Left ventricle myocardium superior (tissue), 1 donor: ENCODE measurements at regions not wholly inside any gene's neighbourhood (a gene's known extent, or its start where the extent isn't known, plus 50 kb on each side); places are given as distances from the start of the nearest gene placed in this dataset.

Source experiments
- ATAC-seq: fragments of 200-7000 bp; cut with Tn5 transposase; one replicate; pipeline ENCODE4 v1.9.1; 2020; ENCODE audit warnings: mild to moderate bottlenecking, moderate library complexity
- DNase-seq: peaks from one replicate; pipeline ENCODE4 v3.0.0-alpha.2; 2020
- intact Hi-C: fragments of 100-400 bp; cut with micrococcal nuclease; formaldehyde crosslinking; loops from one replicate; pipeline ENCODE4 v1.11.0; 2022
- donor health status: DM: no; HTN: yes; CAD: no; lungs with severe emphysema.

DNA sequence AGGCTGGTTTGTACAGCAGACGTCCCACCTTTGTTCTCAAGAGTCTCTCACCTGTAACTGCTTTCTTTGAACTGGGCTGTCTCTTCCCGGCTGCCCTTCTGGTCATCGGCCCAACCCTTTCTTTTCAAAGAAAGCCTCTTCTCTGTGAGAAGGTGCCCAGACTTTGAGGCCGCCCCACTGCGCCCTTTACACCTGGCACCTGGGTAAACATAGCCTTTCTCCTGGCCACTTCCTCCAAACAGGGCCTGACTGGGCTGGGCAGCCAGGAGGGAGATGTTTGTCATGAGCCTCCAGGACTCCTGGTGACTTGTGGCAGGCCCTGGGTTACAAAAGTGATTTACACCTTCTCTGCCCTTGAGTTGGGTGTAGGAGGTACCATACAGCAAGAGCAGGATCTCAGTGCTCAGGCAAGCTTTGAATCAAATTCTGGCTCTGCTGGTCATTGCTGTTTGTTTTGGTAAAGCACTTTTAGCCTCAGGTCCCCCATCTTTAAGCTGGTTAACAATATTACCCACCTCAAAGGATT lies 127.2 kb upstream of the CXCL14 start:
- intact Hi-C loops = no loop called here

GRCh38 chr5:135705141-135705631 lies 126.4 kb upstream of the CXCL14 start:
- DNase-seq = no peak
- intact Hi-C loops = no loop called here
- no peak for ATAC-seq

More for the DNA sequence above, 127.2 kb upstream of the CXCL14 start:
- DNase-seq (no peak), ATAC-seq (no peak)

DNA sequence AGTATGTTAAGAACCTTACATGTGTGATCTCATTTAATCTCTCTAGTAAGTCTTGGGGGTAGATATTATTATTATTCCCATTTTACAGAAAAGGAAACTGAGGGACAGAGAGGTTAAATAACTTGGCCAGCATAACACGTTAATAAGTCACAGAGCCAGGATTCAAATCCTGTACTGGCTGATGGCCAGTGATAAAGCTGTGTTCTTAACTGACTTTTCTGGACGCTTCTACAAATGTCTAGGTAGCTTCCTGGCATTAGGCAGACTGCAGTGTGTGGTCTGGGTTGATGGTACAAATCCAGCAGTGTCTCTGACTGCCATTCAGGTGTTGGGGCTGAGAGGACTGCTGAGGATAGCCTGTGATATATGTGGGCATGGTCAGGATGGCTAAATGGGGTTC lies 125.8 kb upstream of the CXCL14 start:
- DNase-seq = no peak
- no peak for ATAC-seq
- intact Hi-C loops = no loop called here

DNA sequence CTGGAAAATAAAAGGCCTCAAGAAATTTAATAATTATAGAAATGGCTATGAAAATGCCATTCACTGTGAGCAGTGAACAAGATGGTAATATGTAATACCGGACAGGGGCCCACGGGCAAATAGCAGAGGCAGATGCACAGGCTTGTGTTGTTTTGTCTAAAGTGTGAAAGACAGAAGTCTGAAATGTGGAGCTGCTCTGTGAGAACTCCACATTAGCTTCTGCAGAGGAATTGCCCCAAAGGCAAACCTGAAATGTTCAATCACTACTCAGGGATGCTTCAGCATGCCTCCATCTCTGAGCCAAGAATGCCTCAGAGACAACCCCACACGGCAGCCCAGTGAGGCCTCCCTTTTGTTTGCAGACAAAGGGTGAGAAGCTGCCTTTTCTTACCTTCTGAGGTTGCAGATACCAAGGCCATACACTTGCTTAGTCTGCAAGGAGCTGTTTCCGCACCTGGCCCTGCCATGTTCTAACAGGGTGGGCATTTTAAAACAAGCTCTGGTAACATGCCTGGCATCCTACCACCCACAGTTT lies 124.3 kb upstream of the CXCL14 start:
- no peak for DNase-seq
- intact Hi-C loops = no loop called here
- no peak for ATAC-seq

DNA sequence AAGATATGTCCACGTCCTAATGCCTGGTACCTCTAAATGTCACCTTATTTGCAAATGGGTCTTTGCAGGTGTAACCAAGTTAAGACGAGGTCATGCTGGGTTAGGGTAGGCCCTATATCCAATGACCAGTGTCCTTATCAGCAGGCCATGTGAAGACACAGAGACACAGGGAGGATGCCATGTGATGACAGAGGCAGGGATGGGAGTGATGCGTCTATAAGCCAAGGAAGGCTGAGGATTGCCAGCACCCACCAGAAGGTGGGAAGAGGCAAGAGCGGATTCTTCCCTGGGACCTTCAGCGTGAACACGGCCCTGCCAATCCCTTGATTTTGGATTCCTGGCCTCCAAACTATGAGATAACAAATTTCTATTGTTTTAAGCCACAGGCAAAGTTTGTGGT lies 123.4 kb upstream of the CXCL14 start:
- intact Hi-C loops = no loop called here
- DNase-seq (no peak), ATAC-seq (no peak)

DNA sequence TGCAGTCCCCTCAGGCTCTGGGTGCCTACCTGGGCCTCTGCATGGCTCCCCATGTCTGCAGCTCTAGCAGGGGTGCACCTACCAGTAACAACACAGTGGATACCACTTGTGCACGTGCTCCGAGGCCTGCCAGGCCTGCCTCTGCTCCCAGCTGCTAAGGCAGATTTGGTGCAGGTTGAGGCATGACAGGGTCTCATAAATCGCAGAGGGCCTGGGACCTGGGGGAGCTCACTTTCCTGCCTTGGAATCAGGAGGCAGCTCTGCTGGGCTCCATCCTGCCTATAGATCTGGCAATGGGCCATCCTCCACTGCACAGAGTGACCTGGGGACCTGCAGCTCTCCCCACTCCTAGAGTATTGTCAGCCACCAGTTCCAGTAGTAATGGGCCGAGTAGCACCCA lies 121.9 kb upstream of the CXCL14 start:
- ATAC-seq (no peak), DNase-seq (no peak)
- intact Hi-C loops = no loop called here

DNA sequence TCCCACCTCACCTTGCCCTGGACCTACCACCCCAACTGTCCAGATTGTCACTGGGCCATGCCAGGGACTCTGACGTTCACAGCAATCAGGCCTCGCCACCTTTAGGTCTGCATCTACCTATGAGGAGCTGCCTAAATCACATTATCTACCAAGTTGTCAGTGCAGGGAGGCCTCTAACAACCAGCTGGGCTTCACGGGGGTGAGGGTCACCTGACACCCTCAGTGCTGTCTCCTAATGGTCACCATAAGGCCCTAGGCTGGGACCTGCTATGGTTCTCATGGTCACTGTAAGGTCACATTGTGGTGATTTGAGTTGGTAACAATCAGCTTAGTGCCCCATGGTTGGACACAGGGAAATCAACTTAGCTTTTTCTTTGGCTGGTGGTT lies 119.2 kb upstream of the CXCL14 start:
- ATAC-seq (no peak), DNase-seq (no peak)
- intact Hi-C loops = no loop called here

DNA sequence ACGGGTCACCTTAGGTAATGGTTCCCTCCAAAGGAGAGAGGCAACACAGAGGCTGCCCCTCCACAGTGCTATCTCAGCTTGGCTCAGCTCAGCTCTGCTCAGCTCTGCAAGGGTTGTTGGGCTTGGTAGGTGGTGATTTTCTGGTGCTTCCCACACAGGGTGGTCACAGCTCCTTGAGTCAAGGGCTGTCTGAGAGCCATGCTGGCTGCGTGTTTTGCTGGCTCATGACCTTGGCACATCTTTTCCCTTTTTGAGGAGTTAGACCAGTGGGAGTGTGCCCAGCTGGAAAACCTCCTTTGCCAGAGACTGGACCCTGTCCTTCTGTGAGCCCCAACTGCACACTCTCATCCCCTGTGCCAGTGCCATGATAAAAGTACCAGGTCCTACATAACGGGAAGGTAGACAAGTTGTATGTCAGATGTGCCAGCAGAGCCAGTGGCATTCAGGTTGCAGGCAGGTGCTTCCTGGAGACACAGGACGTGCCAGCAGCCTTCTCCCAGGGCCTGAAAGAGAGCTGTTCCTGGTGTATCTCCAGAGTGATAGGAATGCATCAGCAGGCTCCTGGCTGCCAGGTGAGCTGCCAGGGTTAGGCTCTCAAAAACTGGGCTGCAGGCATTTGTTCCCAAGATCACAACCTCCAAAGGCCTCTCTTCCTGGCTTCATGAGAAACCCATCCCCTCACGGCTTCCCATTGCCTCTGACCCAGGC lies 118.6 kb upstream of the CXCL14 start:
- intact Hi-C loops = no loop called here
- DNase-seq (no peak), ATAC-seq (no peak)

DNA sequence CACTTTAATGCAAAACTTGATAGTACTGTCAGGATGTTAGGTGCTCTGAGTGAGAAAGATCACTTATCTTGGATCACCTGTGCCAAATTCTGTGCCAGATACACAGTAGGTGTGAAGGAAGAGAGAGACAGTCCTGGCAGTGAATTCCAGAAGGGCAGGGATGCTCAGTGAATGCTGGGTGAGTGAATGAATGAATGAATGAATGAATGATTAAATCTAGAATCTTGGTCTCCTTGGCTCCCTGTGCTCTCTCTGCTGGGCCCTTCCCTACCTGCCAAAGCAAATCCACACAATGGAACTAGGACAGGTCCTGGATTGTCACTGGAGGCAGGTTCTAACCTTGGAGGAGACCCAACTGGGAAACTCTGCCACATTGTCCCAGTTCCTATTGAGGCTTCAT lies 117.5 kb upstream of the CXCL14 start:
- DNase-seq = no peak
- no peak for ATAC-seq
- intact Hi-C loops = no loop called here

DNA sequence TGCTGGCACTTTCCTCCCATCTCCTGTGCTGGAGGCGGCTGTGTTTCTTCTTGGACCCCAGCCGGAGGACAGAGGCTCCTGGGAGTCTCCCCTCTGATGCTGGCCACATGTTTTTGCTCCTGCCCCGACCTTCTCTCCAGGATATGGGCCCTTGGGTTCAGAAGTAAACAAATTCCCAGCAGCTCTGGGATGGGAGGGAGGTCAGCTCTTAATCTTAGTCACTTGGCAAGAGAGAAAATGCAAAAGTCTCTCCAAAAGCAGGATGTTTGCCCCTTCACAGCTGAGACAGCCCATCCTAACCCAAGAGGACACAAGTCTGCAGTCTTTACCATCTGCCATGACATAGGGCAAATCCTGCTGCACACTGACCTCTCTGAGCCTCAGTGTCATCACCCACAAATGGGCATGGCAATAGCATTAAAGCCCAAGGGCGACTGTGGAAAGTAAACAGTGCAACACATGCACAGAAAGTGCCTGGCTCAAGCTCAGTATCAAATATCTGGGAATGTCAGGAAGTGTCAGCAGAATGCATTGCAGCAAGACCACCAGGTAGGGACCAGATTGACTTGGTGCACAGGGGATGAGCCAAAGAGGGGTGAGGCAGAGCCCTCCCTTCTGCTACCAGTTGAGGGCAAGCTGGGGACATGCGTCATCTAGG lies 117.0 kb upstream of the CXCL14 start:
- ATAC-seq = no peak
- intact Hi-C loops = no loop called here
- no peak for DNase-seq

DNA sequence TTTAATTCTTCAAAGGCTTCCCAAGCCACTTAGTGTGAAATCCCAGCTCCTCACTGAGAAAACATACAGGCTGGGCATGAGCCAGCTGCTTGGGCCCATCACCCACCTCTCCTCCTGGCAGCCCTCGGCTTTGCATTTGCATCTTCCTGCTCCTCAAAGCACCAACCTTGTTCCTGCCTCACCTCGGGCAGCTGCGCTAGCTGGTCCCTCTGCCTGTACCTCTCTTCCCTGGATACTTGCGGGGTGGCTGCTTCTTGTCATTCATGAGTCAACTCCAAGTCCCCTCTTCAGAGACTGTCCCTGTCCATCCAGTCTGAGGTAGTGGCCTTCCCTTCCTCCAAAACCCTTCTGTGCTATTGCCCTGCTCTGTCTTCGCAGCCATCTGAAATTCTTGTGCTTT lies 116.1 kb upstream of the CXCL14 start:
- no peak for ATAC-seq
- no peak for DNase-seq
- intact Hi-C loops = no loop called here

DNA sequence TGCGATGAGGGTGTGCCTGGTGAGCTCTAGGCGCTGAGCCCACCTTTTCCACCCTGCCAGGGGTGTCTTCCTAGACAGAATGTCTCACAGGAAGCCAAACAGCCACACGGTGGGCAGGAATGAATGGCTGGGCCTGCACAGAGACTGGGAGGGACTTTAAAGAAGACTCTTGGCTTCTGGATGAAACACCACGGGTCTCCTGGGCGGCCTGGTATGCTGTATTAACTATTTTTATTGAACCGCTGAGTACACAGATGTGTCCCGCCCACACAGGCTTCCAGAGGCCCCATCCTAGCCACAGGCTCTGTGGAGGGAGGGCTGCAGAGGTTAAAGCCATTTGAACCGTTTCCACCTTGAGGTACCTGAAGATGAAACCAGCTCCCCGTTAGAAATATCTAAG lies 115.2 kb upstream of the CXCL14 start:
- intact Hi-C loops = no loop called here
- ATAC-seq (no peak), DNase-seq (no peak)

GRCh38 chr5:135693371-135693955 lies 114.7 kb upstream of the CXCL14 start:
- intact Hi-C loops = no loop called here
- ATAC-seq (no peak), DNase-seq (no peak)

DNA sequence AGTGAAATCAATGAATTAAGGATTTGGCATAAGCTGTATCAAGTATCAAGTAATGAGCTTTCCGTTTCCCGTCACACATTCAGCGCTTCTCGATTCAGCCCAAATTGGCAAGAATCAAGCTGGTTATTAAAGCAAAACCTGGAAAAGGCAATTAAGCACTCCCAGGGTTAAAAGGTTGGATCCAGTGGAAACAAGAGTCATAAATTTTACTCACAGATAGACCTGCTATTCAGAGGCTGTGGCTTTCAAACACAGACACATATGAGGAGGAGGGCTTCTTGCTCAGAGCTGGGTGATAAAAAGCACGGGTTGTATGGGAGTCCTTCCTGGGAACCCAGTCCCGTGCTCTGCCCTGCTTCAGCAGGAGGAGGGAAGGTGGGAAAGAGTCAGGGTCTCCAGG lies 112.3 kb upstream of the CXCL14 start:
- no peak for ATAC-seq
- no peak for DNase-seq
- intact Hi-C loops = no loop called here

GRCh38 chr5:135690466-135690865 lies 111.7 kb upstream of the CXCL14 start:
- intact Hi-C loops = no loop called here
- DNase-seq (no peak), ATAC-seq (no peak)

DNA sequence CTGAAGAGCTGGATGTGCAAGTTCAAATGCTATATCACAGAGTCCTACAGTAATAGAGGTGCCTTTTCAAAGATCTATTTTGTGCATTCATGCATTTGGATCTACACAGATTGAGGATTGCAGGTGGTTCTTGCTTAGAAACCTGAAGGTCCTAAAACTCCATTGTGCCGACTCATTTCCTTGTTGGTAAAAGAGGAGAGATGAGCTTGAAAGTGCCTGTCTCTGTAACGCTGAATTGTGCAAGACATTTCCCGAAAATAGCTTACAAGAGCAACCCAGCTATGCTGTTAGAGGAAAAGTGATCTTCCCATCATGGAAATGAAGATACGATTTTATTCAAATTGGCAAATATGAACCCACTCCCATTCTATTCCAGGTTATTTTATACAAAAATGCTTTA lies 110.7 kb upstream of the CXCL14 start:
- ATAC-seq = no peak
- intact Hi-C loops = no loop called here
- DNase-seq = no peak

- DNase-seq (no peak), ATAC-seq (no peak)
- intact Hi-C loops = no loop called here
Measured at GRCh38 chr5:135688385-135688784, 109.6 kb upstream of the CXCL14 start.

DNA sequence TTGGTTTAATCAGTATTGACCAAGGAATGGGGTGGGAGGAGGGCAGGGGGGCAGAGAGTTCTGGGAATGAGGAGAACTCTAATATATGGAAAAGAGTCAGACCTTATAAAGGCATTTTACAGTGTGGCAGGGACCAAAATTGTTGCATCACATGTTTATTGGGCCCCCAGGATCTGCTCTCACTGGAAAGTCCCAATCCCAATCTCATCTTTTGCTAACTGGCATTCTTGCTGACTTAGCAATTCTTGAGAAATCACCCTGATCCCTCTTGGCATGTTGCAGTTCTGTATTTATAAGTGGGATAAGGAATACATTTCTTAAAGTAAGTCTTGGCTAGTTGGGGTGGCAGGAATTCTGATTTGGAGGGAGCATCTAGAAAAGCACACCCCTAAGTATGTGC lies 104.4 kb upstream of the CXCL14 start:
- intact Hi-C loops = no loop called here
- DNase-seq (no peak), ATAC-seq (no peak)

DNA sequence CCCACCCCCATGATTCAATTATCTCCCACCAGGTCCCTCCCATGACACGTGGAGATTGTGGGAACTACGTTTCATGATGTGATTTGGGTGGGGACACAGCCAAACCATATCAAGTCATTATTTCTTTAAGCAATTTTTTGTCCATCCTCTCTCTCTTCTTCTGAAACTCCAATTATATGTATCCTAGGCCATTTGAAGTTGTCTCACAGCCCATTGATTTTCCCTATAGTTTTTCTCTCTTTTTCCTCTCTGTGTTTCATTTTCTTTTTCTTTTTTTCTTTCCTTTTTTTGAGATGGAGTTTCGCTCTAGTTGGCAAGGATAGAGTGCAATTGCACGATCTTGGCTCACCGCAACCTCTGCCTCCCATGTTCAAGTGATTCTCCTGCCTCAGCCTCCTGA lies 101.9 kb upstream of the CXCL14 start:
- intact Hi-C loops = no loop called here
- DNase-seq (no peak), ATAC-seq (no peak)

- intact Hi-C loops = no loop called here
- DNase-seq = no peak
- no peak for ATAC-seq
Measured at GRCh38 chr5:135678640-135679268, 100.0 kb upstream of the CXCL14 start.
